KBM-7 (cell line): ENCODE measurements at regions not wholly inside any gene's neighbourhood (a gene's known extent, or its start where the extent isn't known, plus 50 kb on each side); places are given as distances from the start of the nearest gene placed in this dataset.
"Not testable (repeated sequence)": the region's sequence is repeated elsewhere in the genome, so short reads cannot be mapped to it uniquely, and the experiment has no call there.

ENCODE experiments used
- DNase-seq: peaks from one replicate; pipeline ENCODE4 v3.0.0-alpha.2; 2015
- in situ Hi-C: fragments of 300-500 bp; cut with MboI; formaldehyde crosslinking; loops from 2 replicates; pipeline ENCODE4 v1.14.3; 2020; ENCODE audit warnings: low sequenced_read_pairs, low pct_unique_long_range_greater_than_20kb, mixed read lengths

- in situ Hi-C loops = no loop called here
- peak; percentile 47 for DNase-seq
Observed at GRCh38 chr14:71773898-71774481, 158.2 kb upstream of the RGS6 start.

- DNase-seq = peak; percentile 2
- in situ Hi-C loops = no loop called here
Observed at GRCh38 chr14:71776471-71777360, 155.5 kb upstream of the RGS6 start.

GRCh38 chr14:71780075-71780474, 152.2 kb upstream of the RGS6 start:
- DNase-seq = no peak
- in situ Hi-C loops = no loop called here

DNA sequence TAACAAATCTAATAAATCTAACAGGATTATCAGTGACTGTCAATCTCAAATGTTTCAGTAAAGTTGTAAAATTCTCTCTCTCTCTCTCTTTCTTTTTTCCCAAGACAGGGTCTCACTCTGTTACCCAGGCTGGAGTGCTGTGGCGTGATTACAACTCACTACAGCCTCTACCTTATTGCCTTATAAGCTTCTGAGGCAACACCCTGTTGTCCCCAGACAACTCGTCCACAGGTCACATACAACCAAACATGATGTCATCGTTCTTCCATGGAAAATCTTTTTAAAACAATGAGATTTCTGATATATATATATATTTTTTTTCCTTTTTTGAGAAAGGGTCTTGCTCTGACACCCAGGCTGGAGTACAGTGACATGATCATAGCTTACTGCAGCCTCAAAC, 151.4 kb upstream of the RGS6 start:
- no peak for DNase-seq
- in situ Hi-C loops = no loop called here

DNA sequence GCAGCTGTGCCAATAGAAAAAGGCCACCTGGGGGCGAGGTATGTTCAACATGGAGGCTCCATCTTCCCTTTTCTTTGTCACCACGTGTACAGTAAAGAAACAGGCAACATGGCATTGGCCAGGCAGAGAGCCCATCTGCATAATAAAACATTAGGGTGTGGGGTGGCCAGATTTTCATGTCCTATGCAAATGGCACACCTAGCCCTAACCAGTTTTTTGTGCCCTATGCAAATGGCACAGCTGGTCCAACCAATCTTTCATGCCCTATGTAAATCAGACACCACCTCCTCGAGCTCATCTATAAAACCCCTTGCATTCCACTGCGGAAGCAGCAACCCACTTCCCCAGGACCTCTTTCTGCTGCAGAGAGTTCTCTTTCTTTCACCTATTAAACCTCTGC, 149.1 kb upstream of the RGS6 start:
- no peak for DNase-seq
- in situ Hi-C loops = no loop called here

DNA sequence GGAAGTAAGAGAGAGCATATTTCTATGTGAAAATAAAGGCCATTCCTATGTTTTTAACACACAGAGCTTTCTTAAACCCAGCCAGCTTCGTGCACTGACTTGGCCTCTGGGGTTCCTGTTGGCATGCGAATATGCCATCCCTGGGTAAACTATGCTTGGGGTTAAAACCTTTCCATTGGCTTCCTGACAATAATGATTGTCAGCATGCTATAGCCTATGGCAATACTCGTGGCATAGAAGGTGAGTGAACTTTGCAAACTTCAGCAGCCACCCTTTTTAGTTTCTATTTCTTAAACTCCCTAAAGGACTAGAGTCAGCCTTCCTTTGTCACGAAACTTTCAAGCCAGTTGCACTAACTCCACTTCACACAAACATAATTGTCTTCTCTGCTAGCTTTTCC, 148.4 kb upstream of the RGS6 start:
- DNase-seq = no peak
- in situ Hi-C loops = no loop called here

DNA sequence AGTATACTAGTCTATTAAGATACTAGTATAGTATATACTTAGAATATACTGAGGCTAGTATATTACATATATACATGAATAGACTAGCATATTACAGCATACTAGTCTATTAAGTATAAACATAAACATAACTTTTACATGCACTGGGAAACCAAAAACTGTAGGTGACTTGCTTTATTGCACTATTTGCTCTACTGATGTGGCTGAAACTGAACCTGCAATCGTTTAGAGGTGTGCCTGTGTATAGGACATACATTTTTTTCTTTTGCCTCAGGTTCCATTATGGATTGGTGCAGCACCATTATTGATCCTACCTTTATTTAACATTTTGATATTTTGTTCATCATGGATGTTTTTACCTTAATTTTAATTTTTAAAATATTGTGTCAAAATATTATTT, 143.2 kb upstream of the RGS6 start:
- in situ Hi-C loops = no loop called here
- DNase-seq = no peak

- in situ Hi-C loops = no loop called here
- no peak for DNase-seq
Observed at GRCh38 chr14:71799841-71800240, 132.4 kb upstream of the RGS6 start.

- in situ Hi-C loops = no loop called here
Observed at GRCh38 chr14:71800878-71801277, 131.4 kb upstream of the RGS6 start.

DNA sequence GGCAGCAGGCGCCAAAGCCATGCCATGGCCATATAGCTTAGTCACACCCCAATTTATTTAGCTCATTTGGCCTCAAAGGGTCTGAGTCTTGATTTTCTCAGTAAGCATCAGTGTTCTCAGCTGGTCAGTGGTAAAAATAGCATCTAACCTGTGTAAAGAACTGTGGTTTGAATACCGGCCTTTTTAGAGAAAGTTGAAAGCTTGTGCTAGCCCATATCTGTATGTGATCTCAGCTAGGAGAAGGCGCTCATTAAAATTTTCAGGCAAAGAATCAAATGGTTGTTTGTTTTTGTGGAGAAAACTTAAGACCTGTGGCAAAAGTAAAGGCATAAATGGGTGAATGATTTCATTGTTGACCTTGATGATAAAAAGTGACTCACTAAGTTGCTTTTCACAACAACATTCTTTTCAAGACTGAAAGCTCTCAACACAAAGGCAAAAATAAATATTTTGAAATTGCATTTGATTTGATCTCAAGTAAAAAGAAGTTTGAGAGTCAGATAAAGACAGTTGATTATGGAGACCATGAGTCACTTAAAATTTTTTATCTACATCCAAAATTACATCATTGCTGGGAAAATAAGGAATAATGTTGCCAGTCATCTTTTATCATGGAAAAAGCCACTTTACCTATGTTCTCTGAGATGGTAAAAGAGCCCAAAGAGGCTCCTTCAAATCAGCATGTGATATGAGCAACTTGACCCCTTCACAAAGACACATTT, 128.5 kb upstream of the RGS6 start:
- no peak for DNase-seq
- in situ Hi-C loops = no loop called here

More at GRCh38 chr14:71800878-71801277, 131.4 kb upstream of the RGS6 start:
- no peak for DNase-seq

DNA sequence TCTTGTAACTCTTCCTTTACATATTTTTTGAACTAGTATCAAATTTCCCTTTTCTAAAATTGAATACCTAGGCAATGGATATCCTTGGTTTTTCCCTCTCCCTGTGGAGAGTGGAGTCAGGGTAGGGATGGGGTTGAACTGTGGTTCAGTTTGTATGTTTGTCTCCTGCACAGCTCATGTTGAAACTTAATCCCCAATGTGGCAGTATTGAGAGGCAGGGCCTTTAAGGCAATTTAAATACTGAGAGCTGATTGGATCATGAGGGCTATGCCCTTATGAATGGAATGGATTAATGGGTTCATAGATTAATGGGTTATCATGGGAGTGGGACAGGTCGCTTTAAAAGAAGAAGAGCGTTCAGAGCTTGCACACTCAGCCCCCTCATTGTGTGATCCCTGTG, 127.2 kb upstream of the RGS6 start:
- in situ Hi-C loops = no loop called here
- DNase-seq = no peak

DNA sequence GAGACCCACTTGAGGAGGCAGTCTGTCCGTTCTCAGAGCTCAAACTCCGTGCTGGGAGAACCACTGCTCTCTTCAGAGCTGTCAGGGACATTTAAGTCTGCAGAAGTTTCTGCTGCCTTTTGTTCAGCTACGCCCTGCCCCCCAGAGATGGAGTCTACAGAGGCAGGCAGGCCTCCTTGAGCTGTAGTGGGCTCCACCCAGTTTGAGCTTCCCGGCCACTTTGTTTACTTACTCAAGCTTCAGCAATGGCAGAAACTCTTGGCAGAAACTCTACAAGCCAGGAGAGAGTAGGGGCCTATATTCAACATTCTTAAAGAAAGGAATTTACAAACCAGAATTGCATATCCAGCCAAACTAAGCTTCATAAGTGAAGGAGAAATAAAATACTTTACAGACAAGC, 125.2 kb upstream of the RGS6 start:
- DNase-seq, in situ Hi-C loops: not testable (repeated sequence)

- DNase-seq, in situ Hi-C loops: not testable (repeated sequence)
Observed at GRCh38 chr14:71810800-71811199, 121.4 kb upstream of the RGS6 start.

DNA sequence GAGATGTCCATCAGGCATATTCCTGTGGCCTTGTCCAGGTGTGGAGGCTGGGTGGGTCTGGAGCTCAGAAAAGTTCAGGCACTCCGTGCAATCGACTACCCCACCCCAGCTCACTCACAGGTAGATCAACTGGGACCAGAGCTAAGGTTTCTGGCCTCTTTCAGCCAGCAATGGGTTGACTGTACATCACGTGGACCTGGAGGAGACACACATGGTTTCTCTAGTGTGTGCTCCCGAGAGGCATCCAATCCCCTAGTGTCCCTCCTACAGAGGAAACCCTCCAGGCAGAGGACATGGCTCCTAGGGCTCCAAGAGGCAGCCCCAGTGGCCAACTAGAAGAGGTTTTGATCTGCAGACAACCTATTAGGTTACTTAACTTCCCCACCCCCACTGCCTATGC, 119.5 kb upstream of the RGS6 start:
- DNase-seq = no peak
- in situ Hi-C loops = no loop called here

DNA sequence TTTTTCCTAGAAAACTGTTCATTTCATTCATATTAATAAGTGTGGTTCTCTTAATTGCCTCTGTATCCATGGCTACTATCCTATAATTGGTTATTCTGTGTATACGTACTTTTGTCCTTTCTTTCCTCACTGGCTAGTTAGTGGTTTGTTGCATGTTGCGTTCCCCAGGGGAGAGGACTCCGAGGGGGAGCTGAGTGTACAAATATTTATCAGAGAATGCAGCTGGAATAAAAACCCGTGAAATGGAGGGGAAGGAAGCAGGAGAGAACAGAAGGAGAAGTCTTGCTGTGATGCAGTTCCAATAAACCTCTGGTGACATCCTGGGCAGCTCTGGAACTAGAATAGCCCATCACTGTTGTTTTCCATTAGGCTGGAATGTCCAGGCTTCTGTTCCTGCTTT, 117.1 kb upstream of the RGS6 start:
- DNase-seq = no peak
- in situ Hi-C loops = no loop called here

- in situ Hi-C loops = no loop called here
- no peak for DNase-seq
Observed at GRCh38 chr14:71824816-71825215, 107.4 kb upstream of the RGS6 start.

DNA sequence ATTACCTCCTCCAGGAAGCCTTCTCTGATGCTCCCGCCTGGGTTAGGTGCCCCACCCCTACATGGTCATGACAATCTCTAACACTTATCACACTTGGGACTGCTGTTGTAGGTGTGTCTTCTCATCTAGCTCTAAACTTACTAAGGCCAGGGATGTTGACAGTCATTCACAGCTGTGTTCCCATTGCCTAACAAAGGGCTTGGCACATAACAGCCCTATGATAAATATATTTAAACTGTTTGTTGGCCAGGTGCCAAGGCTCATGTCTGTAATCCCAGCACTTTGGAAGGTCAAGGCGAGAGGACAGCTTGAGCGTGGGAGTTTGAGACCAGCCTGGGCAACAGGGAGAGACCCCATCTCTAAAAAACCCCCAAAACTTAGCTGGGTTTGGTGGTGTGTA, 98.8 kb upstream of the RGS6 start:
- no peak for DNase-seq
- in situ Hi-C loops = no loop called here

DNA sequence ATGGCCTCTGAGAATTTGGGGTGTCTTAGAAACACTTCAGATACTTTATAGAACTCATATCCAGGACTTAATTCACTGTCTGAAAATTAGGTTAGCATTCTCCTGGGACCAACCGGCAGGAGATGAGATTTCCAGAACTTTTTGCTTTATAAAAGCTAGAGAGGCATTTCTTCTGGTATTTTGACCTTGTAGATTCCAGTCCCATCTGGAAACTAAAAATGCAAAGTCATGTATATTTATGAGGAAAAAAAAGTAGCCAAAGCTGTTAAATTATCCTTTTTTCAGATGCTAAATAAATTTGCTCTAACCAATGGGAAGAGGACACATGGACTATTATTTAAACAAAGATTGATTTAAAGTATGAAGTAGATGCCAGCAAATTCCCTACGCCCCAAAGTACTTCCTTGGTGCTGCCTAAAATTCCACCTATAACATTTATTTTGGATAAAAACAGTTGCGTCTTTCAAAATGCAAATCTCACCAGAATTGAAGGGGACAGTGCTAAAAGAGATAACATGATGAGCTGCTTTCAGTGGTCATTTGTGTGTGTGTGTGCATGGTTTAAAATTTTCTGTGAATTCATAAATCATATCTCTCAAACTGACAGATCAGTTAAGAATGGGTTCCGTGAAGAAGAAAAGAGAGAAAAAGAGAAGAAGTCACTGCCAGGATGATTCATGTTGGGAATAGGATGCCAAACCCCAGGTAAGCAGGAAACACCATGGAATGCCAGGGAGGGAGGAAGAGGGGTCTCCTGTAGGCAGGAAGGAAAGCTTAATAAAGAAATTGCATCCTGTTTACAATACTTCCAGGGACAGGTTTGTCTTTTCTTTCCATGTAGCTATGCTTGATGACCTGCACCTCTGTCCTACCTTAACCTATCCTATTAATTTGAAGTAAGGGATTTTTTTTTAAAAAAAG, 97.7 kb upstream of the RGS6 start:
- DNase-seq = no peak
- in situ Hi-C loops = no loop called here

GRCh38 chr14:71852181-71852580, 80.0 kb upstream of the RGS6 start:
- peak; percentile 8 for DNase-seq
- in situ Hi-C loops = no loop called here
